Testis (tissue), 2 donors: ENCODE measurements at regions not wholly inside any gene's neighbourhood (a gene's known extent, or its start where the extent isn't known, plus 50 kb on each side); places are given as distances from the start of the nearest gene placed in this dataset.
"Not testable (repeated sequence)": the region's sequence is repeated elsewhere in the genome, so short reads cannot be mapped to it uniquely, and the experiment has no call there.

ENCODE experiments used
- POLR2A ChIP-seq: fragments of 450-650 bp; IDR thresholded peaks from one replicate; pipeline ENCODE4 v1.6.1; 2017; ENCODE audit warnings: antibody characterized with exemption, mild to moderate bottlenecking, moderate library complexity
- TF ChIP-seq, protein P1 (sequence below), 3 experiments: fragments of 450-650 bp in 2 of 3; fragments of 200-600 bp in 1 of 3; sonication (generic) in 1 of 3; IDR thresholded peaks; one replicate each; pipeline ENCODE4 v1.5.1; 2016 to 2019; ENCODE audit warnings: antibody characterized with exemption in 3 of 3, mild to moderate bottlenecking in 2 of 3, moderate library complexity in 1 of 3

DNA sequence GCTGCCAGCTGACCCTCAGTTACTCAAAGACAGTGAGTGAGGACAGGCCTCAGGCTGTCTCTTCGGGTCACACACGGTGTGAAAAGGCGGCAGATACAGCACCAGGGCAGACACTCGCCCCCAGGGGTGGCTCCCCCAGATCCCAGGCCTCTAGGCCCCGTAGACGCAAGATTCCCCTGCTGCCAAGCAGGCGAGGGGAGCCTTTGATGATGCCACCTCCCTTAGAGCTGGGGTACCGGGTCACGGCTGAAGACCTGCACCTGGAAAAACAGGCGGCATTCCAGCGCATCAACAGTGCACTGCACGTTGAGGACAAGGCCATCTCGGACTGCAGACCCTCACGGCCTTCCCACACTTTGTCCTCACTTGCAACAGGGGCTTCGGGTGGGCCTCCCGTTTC lies 147.5 kb upstream of the C1QTNF3 start:
- TF ChIP-seq, protein P1, sequence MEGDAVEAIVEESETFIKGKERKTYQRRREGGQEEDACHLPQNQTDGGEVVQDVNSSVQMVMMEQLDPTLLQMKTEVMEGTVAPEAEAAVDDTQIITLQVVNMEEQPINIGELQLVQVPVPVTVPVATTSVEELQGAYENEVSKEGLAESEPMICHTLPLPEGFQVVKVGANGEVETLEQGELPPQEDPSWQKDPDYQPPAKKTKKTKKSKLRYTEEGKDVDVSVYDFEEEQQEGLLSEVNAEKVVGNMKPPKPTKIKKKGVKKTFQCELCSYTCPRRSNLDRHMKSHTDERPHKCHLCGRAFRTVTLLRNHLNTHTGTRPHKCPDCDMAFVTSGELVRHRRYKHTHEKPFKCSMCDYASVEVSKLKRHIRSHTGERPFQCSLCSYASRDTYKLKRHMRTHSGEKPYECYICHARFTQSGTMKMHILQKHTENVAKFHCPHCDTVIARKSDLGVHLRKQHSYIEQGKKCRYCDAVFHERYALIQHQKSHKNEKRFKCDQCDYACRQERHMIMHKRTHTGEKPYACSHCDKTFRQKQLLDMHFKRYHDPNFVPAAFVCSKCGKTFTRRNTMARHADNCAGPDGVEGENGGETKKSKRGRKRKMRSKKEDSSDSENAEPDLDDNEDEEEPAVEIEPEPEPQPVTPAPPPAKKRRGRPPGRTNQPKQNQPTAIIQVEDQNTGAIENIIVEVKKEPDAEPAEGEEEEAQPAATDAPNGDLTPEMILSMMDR (IDR thresholded peaks at IDR 0.05) = not testable (repeated sequence)
- TF ChIP-seq POLR2A = not testable (repeated sequence)
